ENCODE measurements at regions not wholly inside any gene's neighbourhood (a gene's known extent, or its start where the extent isn't known, plus 50 kb on each side); places are given as distances from the start of the nearest gene placed in this dataset.

- DNase-seq (ENCODE audit: low spot score): no peak
Measured at GRCh38 chr9:13590996-13591395, 311.5 kb upstream of the MPDZ start.

- no peak for DNase-seq (ENCODE audit: low spot score)
Measured at GRCh38 chr9:13589034-13589737, 309.7 kb upstream of the MPDZ start.

DNA sequence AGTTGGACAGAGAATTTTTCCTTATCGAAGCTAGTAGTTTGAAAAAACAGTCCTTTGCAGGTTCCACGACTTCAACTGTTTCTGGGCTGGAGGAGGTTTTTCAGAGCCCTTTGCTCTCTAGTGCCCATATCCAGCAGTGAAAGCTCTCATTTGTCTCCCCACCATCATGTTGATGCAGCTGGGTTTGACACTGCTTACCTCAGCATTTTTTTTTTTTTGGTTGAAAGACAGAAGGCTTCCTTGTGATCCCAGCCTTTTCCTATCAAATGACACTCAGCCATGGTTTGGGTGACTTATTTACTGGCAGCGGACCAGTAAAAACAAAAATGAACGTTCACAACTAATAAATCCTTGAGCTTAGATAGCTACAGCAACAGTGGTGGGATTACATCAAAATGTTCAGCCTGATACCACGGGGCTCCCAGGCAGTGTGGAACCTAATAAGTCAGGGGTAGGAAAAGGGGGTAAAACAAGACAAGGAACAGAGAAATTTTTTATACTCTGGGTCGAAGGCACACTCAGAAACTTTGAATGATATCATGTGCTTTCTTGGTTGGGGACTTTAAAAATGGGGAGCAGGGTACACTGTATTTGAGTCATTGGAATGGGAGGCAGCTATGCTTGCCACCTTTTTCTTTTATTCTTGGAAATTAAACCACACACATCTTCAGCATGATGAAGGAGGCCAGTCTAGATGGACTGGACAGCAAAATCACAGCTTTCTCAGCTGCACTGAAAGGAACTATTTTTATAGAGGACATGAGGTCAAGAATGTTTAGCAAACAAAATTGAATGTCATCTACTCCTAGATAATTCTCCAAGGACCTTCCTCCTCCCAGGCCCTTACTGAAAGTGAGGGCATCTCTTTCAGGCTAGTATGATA is 308.9 kb upstream of the MPDZ start:
- DNase-seq (ENCODE audit: low spot score): no peak

- no peak for DNase-seq (ENCODE audit: low spot score)
Measured at GRCh38 chr9:13587571-13587970, 308.1 kb upstream of the MPDZ start.

DNA sequence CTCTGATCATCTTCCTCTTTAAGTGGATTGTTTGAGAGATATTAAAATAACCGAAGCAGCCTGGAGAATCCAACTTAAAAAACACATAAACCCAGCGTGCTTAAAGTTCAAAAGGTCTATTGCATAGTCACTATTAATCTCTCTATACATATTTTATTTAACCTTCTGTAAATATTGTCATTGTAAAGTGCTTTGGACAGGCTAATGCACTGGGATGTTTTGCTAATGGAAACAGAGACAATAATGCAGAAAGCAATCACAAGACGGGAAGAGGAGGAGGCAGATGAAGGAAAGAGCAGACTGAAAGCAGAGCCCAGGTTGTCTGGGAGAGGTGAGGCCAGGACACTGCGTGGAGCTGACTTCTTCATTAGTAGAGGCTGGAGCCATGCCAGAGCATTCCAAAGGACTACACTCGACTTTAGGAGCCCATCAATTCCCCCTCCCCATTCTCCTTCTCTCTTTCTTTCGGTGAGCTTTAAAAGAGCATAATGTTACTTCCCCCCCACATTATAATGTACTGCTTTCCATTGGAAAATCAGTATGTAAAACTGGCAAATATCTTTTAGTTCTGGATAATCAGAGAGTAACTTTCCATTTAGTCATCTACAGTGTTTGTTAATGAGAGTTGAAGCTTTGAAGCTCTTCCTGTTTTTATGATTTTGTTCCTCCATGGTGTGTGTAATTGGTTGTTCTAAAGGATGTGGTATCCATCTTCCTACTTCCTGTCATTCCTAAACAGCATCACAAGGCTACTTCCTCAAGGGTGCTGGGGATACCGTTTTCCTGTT is 307.3 kb upstream of the MPDZ start:
- no peak for DNase-seq (ENCODE audit: low spot score)

- no peak for DNase-seq (ENCODE audit: low spot score)
Measured at GRCh38 chr9:13580760-13581159, 301.3 kb upstream of the MPDZ start.

DNA sequence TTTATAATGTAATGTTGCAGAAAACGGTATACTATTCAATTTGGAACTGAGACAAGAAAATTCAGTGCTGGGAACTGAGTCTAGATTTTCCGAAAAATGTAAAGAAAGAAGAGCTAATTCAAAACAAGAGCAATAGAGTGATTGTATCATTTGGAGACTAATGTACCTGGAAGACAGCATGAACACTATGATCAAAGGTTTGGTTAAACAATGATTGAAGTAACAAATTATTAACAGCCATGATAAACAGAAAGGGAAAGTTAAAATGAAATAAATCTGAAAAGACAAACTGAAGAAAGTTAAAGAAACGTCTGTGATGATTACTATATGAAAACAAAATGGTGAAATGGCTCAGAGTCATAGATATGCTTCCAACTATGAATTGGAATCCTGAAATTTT is 300.6 kb upstream of the MPDZ start:
- DNase-seq (ENCODE audit: low spot score): no peak

- DNase-seq (ENCODE audit: low spot score): no peak
Measured at GRCh38 chr9:13576101-13576500, 296.6 kb upstream of the MPDZ start.

DNA sequence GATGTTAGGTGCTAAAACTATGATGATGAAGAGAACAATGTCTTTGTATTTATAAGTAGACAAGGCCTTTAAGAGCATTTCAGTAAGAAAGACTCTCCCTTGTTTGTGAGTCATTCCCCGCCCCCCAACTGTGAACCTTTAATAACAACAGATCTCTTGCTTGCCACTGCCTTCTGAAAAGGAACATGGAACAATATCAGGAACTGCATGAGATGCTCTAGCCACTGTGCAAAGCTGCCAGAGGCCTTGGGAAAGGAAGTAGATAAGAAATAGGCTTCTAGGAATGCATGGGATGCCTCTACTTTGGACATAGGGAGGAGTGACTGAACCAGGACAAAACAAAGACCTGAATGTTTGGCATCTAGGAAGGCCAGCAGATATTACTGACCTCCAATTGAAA is 296.1 kb upstream of the MPDZ start:
- no peak for DNase-seq (ENCODE audit: low spot score)

GRCh38 chr9:13570068-13570974 is 290.8 kb upstream of the MPDZ start:
- peak; percentile 20 for DNase-seq (ENCODE audit: low spot score)

GRCh38 chr9:13569602-13570067 is 290.1 kb upstream of the MPDZ start:
- DNase-seq (ENCODE audit: low spot score): no peak

- DNase-seq (ENCODE audit: low spot score): peak; percentile 11
Measured at GRCh38 chr9:13568841-13569601, 289.5 kb upstream of the MPDZ start.

GRCh38 chr9:13568405-13568804 is 288.9 kb upstream of the MPDZ start:
- peak; percentile 63 for DNase-seq (ENCODE audit: low spot score)

DNA sequence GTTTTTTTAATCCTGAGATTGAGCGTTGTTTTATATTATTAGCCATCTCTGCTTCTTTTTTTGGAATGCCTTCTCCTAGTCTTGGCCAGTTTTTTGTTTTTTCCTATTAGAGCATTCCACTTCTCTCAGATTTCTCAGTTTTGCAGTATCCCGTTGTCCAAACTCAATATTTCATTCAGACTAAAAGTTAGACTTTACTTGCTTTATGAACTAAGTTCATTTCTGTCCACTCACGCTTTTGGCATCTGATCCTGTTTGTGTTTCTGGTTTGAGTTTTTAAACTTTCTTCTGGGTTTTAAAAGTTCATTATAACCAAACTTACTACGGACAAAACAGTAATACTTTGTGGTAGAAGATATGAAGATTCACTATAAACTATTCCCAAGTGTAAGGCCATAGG is 288.3 kb upstream of the MPDZ start:
- no peak for DNase-seq (ENCODE audit: low spot score)

DNA sequence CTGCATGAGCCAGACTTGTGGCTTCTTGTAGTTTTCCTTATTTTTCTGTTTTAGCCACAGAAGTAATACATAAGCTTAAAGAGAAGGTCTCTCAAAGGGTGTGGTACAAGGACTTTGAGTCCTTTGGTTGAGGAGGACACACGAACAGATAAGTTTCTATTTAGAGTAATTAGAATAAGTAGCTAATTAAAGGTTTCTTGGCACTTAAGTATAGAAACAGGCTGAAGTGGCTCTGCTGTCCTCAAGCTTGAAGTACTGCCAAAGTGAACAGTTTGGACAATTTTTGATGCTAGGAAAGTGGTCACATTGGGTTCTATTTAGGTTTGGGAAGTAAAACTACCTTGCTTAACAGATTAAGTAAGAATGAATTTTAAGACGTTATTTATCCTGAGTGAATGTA is 278.3 kb upstream of the MPDZ start:
- DNase-seq (ENCODE audit: low spot score): no peak

DNA sequence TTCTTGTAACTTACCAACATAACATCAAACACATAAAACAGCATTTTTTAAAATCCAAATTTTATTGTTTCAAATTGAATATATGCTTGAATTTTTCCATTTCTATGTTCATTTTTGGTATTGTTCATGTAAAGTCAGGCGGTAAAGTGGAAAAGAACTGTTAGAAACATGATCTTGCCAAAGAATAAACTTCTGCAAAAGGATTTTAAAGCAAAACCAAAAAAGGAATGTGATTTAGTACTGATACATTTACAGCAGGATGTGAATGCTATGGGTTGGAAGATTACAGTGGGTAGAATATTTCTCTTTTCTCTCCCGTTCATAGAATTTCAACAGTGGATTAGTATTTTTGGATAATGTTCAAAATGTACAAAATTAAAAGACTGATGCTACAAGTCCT is 277.2 kb upstream of the MPDZ start:
- DNase-seq (ENCODE audit: low spot score): no peak

- no peak for DNase-seq (ENCODE audit: low spot score)
Measured at GRCh38 chr9:13555989-13556500, 276.6 kb upstream of the MPDZ start.

DNA sequence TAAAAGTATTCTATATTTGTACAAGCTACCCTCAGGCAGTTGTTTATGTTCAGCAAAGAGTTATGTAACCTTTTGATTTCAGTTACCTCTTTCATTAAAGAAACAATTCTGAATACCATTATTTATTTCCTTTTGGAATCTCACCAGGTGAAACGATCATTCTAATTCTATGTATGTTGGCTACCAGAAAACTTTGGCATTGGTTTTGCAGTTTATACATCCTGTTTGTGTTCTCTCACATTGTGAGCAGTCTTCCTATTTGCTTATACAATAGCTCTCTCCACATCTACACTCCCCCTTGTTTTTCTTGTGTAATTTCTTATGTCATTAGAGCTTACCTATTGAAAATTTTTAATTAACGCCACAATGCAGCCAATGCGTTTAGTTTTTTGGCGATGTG is 276.0 kb upstream of the MPDZ start:
- no peak for DNase-seq (ENCODE audit: low spot score)

- no peak for DNase-seq (ENCODE audit: low spot score)
Measured at GRCh38 chr9:13554626-13555025, 275.1 kb upstream of the MPDZ start.

GRCh38 chr9:13552606-13553215 is 273.2 kb upstream of the MPDZ start:
- DNase-seq (ENCODE audit: low spot score): no peak

Data from AG20443 (cell line).